GM18867 (cell line): ENCODE measurements at regions not wholly inside any gene's neighbourhood (a gene's known extent, or its start where the extent isn't known, plus 50 kb on each side); places are given as distances from the start of the nearest gene placed in this dataset.

Experiments
- ATAC-seq: cut with Tn5 transposase; IDR thresholded peaks from one replicate; pipeline ENCODE4 v1.9.1; 2021; ENCODE audit warnings: mild to moderate bottlenecking, moderate library complexity; ENCODE audit not compliant: unreplicated experiment

DNA sequence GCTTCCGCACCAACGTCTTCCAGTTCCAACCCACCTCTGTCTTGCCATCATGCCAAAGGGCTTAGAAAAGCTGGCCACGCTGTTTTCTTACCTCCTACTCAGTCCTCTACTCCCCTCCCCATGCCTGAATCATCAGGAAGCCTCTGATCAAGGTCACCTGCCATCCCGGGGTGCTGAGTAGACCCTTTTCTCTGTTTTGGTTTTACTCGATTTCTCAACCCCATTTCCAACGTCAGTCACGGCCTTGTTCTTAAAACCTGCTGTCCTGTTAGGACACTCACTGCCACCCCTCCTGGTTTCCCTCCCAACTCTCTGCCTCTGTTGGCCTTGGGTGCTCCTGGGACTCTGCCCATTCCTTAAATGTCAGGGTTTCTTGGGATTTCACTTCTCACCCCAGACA is 350.1 kb downstream of the FOXO1 start:
- ATAC-seq = no peak

GRCh38 chr13:40317980-40318327 is 348.5 kb downstream of the FOXO1 start:
- ATAC-seq = no peak

- ATAC-seq = no peak
Measured at GRCh38 chr13:40318366-40318765, 348.1 kb downstream of the FOXO1 start.

DNA sequence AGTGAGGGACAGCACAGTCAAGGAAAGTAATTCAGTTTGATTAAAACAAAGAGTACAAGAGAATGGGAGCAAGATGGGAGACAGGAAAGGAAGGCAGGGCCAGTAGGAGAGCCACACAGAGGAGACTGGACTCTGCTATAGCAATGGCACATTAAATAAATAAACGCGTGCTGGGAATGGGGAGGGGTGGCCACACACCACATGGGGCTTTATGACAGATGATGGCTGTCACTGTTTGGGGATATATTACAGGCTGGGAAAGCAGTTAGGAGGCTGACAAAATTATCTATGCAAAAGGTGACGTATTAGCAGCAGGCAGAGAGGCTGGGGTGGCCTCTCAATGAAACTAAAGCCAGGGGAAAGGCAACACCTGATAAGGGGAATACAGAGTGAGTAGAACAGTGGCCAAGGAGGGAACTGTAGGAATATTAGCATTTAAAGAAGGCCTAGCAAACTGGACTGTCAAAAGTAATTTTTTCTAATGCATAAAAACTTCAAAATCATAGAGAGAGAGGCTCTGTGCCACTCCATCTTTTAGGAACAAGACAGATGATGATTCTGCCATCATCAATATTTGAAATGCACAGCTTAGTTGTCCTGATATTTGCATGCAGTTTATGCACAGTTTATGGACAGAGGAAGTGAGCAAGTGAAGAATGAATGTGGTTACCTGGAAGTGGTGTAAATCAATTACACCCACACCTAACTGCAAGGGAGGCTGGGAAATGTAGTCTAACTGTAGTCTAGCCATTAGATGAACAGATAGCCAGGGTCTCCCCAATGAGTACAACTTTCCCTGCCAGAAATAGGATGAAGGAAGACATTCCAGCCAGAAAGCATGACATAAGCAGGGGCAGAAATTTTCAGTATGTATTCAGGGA is 346.5 kb downstream of the FOXO1 start:
- no peak for ATAC-seq

DNA sequence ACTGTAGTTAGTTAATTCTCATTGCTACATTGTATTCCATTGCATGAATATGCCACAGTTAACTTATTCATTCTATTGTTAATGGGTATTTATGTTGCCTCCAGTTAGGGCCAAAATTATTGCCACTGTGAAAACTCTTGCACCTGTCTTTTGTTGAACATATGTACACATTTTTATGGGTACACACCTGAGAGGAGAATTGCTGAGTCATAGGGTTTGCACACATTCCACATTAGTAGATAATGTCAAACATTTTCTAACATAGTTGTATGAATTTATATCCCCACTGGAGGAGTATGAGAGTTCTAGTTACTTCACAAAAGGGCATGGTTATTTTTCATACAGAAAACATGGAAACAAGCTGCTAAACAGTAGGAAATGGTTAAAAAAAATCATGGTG is 338.4 kb downstream of the FOXO1 start:
- ATAC-seq = no peak

DNA sequence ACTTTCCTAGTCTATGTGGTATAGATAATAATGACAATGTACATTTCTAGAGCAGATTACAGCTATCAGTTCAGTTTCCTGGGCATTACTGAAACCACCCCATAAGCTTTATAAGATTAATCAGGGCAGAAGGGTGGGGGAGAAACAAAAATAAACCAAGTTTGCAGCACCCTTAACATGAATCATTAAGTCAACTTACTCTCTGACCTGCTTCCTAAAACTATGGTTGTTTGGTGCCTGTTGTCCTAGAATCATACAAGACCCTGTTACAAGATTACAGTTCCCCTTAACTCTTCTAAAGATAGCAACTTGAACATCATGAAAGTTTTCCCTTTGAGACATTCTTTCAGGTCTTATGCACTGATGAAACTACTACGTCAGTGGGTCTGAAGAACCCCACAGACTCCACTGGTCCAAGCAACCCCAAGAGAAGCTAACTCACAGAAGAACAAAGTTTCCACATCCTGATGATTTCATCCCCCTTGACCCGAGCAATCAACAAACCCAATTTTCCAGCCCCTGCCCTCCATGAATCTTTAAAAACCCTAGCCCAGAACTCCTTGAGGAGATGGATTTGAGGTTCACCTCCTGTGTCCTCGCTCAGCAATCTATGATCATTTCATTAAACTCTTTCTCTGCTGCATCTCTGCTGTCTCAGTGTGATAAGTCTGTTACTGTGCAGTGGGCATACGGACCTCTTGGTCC is 336.5 kb downstream of the FOXO1 start:
- no peak for ATAC-seq

DNA sequence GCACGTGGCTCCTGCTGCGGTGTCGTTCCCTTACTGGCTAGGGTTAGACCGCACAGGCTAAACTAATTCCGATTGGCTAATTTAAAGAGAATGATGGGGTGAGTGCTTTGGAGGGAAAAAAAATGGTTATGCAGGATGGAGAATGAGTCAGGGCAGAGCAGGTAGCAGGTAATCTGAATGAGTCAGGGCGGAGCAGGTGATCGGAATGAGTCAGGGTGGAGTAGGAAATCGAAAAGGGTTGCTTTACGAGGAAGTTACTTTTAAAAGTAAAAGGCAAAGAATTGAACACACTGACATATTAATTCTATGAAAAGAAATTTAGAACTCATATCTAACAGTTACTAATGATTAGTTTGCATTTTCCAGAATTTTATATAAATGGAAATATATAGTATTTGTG is 335.5 kb downstream of the FOXO1 start:
- ATAC-seq = no peak

DNA sequence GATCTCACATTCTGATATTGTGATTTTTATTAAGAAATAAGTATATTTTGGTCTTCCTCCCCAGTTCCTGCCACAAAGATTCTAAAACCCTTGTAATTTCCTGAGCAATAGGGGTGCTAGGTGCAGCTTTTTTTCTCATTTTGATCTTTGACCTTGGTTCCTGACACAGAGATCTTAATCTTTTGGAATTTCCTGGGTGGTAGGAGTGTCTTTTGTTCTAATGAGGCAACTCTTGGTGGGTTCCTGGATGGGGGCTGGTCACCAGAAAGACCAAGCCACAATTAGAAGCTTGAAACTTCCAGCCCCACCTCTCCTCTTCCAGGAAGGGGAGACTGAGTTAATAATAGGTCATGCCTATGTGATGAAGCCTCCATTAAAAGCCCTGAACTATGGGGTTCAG is 334.6 kb downstream of the FOXO1 start:
- no peak for ATAC-seq

GRCh38 chr13:40333226-40333625 is 333.2 kb downstream of the FOXO1 start:
- no peak for ATAC-seq

DNA sequence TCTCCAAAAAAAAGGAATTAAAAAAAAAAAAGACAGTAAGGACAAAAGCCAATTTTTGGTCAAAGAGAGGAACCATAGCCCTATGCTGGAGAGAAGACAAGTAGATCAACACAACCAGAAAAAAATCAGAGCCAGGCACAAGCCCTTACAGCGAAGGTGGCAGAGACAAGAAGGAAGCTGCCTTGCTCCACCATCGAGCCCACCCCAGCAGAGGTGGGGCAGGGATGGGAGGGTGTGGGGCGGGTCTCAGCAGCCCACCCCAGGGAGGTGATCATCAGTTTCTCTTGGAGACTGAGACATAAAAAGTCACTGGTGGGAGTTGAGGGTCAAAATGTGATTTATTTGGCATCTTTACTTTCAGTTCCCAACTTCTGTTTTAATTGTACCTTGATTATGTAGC is 332.4 kb downstream of the FOXO1 start:
- ATAC-seq = no peak

GRCh38 chr13:40334616-40335015 is 331.8 kb downstream of the FOXO1 start:
- no peak for ATAC-seq

DNA sequence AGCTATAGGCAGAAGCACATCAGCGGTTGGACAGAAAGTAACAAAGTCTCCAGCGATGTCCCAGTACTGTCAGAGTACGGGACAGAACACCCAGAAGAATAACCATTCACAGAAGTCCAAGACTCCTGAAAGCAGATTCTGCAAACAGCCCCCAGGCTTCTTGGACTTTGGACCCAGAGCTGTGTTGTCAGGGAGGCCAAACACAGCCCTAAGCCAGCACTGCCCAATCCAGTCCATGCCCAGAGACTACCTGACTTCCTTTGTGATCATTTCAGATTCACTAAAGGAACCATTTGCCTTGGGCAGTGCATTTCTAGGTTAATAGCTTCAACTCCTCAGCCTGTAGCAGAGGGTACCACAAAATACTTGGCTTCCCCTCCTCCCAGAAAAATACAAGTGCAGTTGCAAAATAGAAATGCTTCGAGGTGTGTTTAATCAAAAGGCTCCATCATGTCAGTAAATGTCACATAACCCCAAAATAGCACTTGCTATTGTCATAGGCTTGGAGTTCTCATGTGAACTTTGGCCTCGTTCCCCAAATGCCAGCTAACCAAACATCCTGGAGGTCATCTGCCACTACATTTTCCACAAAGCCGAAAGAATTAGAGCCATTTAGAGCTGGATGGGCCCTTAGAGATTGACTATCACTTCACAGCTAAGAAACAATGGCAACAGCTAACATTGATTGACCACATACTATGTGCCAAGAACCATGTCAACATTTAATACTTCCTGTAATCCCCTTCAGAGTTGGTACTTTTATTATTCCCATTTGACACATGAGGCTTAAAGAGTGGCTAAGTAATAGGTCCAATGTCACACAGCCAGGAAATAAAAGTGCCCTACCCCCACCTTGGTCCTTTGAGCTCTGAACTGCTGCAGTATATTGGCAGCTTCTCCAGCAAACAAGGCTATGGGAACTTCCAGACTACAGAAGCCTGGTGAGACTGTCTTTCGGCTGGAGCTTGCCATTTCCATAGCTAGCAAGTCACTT is 329.9 kb downstream of the FOXO1 start:
- no peak for ATAC-seq

- ATAC-seq = no peak
Measured at GRCh38 chr13:40337651-40338050, 328.8 kb downstream of the FOXO1 start.

DNA sequence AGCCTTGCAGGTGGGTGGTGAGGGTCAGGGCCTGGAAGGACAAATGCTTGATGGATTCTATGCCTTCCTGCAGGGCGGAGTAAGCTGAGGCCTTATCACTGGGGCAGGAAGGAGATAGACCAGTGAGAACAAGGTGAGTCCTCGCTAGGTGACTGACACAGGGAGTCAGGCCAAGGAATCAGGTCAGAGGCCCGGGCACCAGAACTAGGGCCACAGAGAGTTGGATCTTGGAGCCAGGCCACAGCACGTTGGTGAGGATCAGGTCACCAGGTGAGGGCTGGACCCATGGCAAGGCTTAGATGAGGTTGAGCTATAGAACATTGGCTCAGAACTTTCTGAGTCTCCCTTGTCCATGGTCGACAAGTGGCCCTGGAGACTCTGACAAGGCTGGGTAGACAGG is 328.2 kb downstream of the FOXO1 start:
- no peak for ATAC-seq

DNA sequence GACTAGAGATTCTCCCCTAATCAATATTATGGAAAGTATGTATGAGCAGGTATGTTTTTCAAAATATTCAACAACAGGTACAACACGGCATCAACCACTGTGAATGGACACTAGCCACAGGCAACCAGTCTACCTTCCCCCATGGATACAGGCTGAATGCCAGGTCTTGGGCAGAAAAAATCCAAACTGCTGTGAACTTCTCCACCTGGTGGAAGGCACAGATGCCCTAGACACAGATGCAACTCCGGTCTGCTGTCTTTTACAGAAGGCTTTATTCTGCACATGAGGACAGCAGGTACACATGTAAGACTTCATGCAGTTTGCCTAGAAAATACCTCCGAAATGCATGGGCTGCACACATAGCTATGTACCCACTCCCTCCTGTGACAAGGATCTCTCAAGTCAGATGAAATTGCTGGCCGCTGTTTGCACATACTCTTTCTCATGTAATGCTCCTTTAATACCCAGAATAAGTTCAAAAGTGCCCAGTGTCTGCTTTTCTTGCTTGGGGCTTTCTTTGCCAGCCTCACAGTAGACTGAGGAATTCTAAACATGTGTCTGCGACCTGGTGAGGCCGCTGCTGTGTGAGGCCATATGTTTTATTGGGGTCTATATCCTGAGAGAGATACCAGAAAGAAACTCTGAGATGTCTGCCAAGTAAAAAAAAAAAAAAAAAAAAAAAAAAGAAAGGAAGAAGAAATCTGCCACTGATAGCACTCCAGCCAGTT is 325.9 kb downstream of the FOXO1 start:
- no peak for ATAC-seq

DNA sequence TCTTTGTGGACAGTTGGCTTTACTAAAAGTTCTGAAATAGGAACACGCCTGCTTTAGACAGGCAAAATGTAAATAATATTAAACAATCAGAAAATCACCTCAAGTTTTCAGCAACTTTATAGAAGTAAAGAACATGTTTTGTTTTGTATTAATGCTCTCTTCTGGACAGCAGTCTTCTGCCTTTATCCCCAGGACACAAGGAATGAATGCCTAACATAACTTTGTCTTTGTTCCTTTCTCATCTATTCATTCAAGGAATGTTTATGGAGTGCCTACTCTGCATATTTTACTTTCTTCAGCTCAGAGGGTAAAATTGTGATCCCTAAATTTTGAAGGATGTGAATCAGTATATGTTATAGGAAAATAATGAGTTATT is 325.4 kb downstream of the FOXO1 start:
- no peak for ATAC-seq

DNA sequence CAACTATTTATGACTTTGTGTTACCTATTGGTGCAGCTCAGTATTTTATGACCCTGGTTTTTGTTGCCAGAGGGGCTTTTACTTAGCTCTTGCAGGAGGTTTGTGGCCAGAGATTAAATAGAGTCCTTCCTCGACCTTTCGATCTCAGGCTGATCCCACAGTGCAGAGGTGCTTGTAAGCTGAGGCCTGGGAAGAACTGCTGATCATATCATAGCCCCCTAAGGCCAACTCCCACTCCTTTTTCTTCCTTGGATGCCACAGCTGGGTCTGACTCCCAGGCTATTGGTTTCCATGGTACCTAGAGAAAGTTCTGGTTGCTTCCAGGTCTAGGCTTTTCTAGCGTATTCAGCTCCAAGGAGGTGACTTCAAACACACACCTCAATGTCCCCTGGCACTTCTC is 324.9 kb downstream of the FOXO1 start:
- ATAC-seq = no peak

GRCh38 chr13:40342461-40342860 is 324.0 kb downstream of the FOXO1 start:
- no peak for ATAC-seq

DNA sequence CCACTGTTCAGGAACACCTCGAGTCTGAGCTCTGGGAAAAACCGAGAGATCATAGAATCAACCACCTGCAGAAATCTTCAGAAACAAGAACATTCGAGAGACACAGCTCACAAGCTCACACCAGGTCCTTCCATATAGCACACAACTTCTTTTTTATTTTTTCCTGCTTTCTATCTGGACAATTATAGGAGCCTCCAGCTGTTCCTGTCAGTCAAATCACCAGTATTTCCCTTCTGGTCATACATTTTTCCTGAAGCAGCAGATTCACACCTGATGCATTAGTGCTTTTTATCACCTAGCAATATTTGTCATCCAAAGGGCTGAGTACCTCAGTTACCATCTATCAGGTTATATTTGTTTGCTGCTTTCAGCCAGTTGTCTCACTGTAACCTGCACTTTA is 323.5 kb downstream of the FOXO1 start:
- no peak for ATAC-seq

DNA sequence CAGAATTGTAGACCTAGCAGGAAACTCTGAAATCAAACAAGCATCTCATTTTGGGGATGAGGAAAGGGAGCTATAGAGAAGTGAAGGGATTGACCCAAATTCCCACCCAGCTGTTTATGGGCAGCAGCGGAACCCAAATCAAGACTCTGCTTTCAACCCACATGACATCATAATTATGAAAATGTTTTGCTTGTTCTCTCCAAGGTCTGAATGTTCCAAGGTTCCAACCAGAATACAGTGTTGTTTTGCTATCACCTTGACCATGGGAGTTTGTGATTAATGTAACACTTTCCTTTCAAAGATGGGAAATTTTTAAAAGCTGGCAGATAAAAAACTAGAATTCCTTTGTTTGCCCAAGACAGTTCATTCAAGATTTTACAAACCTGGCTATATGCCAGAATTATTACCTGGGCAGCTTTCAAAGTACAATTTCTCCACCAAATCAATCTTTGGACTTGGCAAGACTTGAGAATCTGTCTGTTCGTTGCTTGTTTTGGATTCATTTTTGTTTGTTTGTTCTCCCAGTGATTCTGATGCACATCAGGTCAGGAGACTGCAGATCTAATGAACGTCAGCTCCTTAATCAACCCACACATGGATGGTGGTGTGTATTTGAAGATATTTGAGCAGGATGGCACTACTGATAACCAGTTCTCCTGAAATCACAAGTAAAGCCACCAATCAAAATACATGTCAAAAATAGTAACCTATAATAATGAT is 322.7 kb downstream of the FOXO1 start:
- ATAC-seq = no peak
